Testis (tissue), 2 donors: ENCODE measurements at regions not wholly inside any gene's neighbourhood (a gene's known extent, or its start where the extent isn't known, plus 50 kb on each side); places are given as distances from the start of the nearest gene placed in this dataset.

Experiments used
- DNase-seq: peaks from one replicate; pipeline ENCODE4 v3.0.0-alpha.2; 2019
- H3K27ac ChIP-seq, 2 donors: fragments of 200-600 bp; sonication (generic); one replicate each; pipeline ENCODE4 v1.5.1; 2019
- H3K27me3 ChIP-seq: fragments of 200-600 bp; sonication (generic); one replicate; pipeline ENCODE4 v1.5.1; 2019
- H3K36me3 ChIP-seq: fragments of 200-600 bp; sonication (generic); one replicate; pipeline ENCODE4 v1.5.1; 2017; ENCODE audit warnings: low read depth; ENCODE audit errors: missing control alignments
- H3K4me1 ChIP-seq: fragments of 200-600 bp; sonication (generic); one replicate; pipeline ENCODE4 v1.5.1; 2019
- H3K4me3 ChIP-seq, 2 donors: fragments of 200-600 bp; sonication (generic); one replicate each; pipeline ENCODE4 v1.5.1; 2017 to 2019
- H3K9me3 ChIP-seq: fragments of 200-600 bp; sonication (generic); one replicate; pipeline ENCODE4 v1.5.1; 2017
- POLR2A ChIP-seq: fragments of 450-650 bp; IDR thresholded peaks from one replicate; pipeline ENCODE4 v1.6.1; 2017; ENCODE audit warnings: antibody characterized with exemption, mild to moderate bottlenecking, moderate library complexity
- WGBS, 2 donors: methylation state at CpG; one replicate each; pipeline ENCODE4 v1.1.5; 2018; 5-methylcytosine and 5-hydroxymethylcytosine counted together
- intact Hi-C: fragments of 100-400 bp; cut with DNase I; formaldehyde crosslinking; loops from one replicate; pipeline ENCODE4 v1.15.1; 2023; ENCODE audit warnings: low total_unique reads
- TF ChIP-seq, protein P1 (sequence below), 3 experiments: fragments of 450-650 bp in 2 of 3; fragments of 200-600 bp in 1 of 3; sonication (generic) in 1 of 3; IDR thresholded peaks; one replicate each; pipeline ENCODE4 v1.5.1; 2016 to 2019; ENCODE audit warnings: antibody characterized with exemption in 3 of 3, mild to moderate bottlenecking in 2 of 3, moderate library complexity in 1 of 3

DNA sequence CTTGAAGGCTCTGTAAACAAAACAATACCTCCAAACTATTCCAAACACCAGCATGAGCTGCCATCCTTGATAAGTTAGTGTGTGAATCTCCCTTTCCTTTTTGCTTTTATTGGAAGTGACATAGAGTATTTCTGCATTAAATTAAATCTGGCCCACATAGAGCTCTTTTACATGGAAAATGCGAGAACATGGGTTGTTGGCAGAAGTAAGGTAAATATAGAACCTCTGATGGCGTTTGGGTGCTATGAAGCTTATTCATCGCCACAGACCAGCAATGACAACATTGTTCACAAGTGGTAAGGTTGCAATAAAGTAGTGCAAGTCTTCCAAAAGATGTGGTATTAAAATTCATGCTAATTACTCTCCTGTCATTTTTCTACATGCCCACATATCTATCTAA is 445.8 kb upstream of the JAG1 start:
- Histone ChIP-seq H3K9me3 (no peaks in the 10 kb centered on the region), H3K4me3 (no peak overlapping the region), H3K36me3 (no peaks in the 10 kb centered on the region), H3K27ac (no peak overlapping the region), H3K27me3 (no peaks in the 10 kb centered on the region), H3K4me1 (no peaks in the 10 kb centered on the region)
- TF ChIP-seq, protein P1, sequence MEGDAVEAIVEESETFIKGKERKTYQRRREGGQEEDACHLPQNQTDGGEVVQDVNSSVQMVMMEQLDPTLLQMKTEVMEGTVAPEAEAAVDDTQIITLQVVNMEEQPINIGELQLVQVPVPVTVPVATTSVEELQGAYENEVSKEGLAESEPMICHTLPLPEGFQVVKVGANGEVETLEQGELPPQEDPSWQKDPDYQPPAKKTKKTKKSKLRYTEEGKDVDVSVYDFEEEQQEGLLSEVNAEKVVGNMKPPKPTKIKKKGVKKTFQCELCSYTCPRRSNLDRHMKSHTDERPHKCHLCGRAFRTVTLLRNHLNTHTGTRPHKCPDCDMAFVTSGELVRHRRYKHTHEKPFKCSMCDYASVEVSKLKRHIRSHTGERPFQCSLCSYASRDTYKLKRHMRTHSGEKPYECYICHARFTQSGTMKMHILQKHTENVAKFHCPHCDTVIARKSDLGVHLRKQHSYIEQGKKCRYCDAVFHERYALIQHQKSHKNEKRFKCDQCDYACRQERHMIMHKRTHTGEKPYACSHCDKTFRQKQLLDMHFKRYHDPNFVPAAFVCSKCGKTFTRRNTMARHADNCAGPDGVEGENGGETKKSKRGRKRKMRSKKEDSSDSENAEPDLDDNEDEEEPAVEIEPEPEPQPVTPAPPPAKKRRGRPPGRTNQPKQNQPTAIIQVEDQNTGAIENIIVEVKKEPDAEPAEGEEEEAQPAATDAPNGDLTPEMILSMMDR (IDR thresholded peaks at IDR 0.05): no peak
- TF ChIP-seq POLR2A: no peak
- intact Hi-C loops: no loop called here
- WGBS, 2 donors: 88 to 97% methylated on average over 3 of the region's 3 CpGs
- no peak for DNase-seq

DNA sequence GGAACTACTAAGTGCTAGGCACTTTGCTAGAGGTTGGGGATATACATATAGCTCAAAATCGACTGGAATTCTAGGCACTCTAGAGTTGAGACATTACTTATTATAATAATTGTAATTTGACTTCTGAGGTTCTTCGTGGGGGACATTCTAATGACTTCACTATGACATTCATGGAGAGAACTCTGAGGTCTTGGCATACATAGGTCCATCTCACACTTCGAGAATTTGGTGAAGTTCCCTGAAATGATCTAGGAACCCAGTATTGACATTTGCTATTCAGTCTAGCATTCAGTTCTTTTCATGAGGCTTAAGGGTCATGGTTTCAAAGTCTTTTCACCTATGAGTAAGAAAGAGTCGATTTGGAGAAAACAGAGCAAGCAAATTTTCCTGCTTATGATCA is 446.6 kb upstream of the JAG1 start:
- Histone ChIP-seq H3K36me3 (no peaks in the 10 kb centered on the region), H3K27me3 (no peaks in the 10 kb centered on the region), H3K9me3 (no peaks in the 10 kb centered on the region), H3K4me1 (no peaks in the 10 kb centered on the region), H3K4me3 (no peak overlapping the region), H3K27ac (no peak overlapping the region)
- TF ChIP-seq, protein P1 (IDR thresholded peaks at IDR 0.05): no peak
- no peak for TF ChIP-seq POLR2A
- no peak for DNase-seq
- intact Hi-C loops: no loop called here
- WGBS, 2 donors: 87 to 89% methylated on average over 4 of the region's 4 CpGs

DNA sequence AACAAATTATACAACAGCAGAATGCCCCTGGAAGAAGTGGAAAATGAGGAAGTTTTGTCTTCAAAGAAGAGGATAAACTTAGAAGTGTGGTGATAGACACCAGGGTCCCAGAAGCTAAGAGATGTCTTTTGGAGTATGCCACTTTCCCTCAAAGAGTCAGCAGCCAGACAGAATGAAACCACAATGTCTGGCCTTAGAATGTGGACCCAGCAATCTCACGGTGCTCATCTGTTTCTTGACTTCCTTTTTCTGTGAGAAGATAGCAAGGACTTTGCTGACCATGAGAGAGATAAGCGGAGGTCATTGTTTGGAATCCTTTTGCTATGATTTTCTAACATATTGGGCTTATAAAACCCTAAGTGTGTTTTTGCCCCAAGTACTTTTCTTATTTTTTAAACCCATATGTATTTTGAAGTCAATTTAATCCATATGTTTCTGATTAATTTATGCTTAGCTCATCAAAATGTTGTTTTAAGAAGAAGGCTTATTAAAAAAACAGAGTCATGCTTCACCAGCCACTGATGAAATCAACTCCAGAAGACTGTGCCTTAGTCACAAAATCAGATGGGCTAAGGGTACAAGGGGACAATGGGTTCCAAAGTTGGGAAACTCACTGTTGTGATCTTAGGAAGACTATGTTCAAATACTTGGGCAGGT is 451.2 kb upstream of the JAG1 start:
- intact Hi-C loops: no loop called here
- WGBS, 2 donors: 58 to 78% methylated on average over 2 of the region's 2 CpGs

DNA sequence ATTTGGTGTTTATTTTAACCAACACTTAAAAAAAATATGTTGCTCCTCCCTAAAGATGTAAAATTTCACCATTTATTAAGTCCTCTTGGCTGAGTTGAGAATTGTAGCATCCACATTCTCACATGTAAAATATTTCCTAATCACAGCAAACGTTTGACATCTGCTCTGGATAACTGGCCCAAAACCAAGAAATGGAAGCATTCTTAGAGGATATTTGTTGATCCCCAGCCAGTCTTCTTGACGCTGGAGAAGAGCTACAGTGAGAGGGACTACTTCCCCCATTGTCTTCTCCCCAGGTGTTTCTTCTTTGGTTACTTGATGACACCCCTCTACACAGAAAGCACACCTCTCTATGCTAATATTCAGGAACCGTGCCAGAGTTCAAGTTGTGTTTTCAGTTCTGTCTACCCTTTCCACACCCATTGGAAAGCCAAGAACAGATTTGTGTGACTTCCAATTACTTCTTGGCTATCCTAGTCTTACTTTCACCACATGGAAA is 454.5 kb upstream of the JAG1 start:
- no peak overlapping the region for H3K27ac ChIP-seq
- intact Hi-C loops: no loop called here
- 56 to 61% methylated on average over 3 of the region's 3 CpGs for WGBS, 2 donors
- H3K9me3 ChIP-seq: no peaks in the 10 kb centered on the region
- TF ChIP-seq POLR2A: no peak
- TF ChIP-seq, protein P1 (IDR thresholded peaks at IDR 0.05): no peak
- H3K4me3 ChIP-seq: no peak overlapping the region
- no peaks in the 10 kb centered on the region for H3K36me3 ChIP-seq
- DNase-seq: no peak
- H3K4me1 ChIP-seq: no peaks in the 10 kb centered on the region
- H3K27me3 ChIP-seq: no peaks in the 10 kb centered on the region

More for the DNA sequence above, 451.2 kb upstream of the JAG1 start:
- H3K9me3 ChIP-seq: no peaks in the 10 kb centered on the region
- TF ChIP-seq, protein P1 (IDR thresholded peaks at IDR 0.05): no peak
- no peak for TF ChIP-seq POLR2A
- H3K4me1 ChIP-seq: no peaks in the 10 kb centered on the region
- H3K36me3 ChIP-seq: no peaks in the 10 kb centered on the region
- no peak for DNase-seq
- H3K27me3 ChIP-seq: no peaks in the 10 kb centered on the region
- H3K4me3 ChIP-seq: no peak overlapping the region
- no peak overlapping the region for H3K27ac ChIP-seq

DNA sequence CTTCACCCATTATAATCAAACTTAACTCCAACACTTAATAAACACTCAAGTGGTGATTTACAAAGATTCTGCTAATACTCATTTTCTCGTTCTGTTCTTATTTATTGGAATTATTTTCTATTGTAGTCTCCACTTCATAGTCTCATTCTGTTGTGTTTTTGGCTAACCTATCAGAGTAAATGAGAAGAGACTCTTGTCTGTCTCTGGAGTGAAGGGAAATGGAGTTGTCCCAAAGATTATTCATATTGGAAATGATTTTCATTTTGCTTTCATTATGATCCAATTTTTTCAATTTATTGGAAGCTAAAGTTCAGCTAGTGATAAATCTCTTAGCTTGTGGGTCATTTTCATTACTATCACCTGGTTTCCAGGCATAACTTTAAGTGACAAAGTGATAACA is 454.9 kb upstream of the JAG1 start:
- no peak overlapping the region for H3K27ac ChIP-seq
- 65 to 90% methylated on average over 1 of the region's 1 CpG for WGBS, 2 donors

More for the DNA sequence above, 454.9 kb upstream of the JAG1 start:
- DNase-seq: no peak
- no peaks in the 10 kb centered on the region for H3K4me1 ChIP-seq
- no peak overlapping the region for H3K4me3 ChIP-seq
- H3K27me3 ChIP-seq: no peaks in the 10 kb centered on the region
- no peaks in the 10 kb centered on the region for H3K36me3 ChIP-seq
- no peaks in the 10 kb centered on the region for H3K9me3 ChIP-seq
- no peak for TF ChIP-seq POLR2A
- TF ChIP-seq, protein P1 (IDR thresholded peaks at IDR 0.05): no peak
- intact Hi-C loops: no loop called here
